Astrocyte of the cerebellum (primary cell): ENCODE measurements at regions not wholly inside any gene's neighbourhood (a gene's known extent, or its start where the extent isn't known, plus 50 kb on each side); places are given as distances from the start of the nearest gene placed in this dataset.
"Not testable (repeated sequence)": the region's sequence is repeated elsewhere in the genome, so short reads cannot be mapped to it uniquely, and the experiment has no call there.

Experiments used
- DNase-seq: peaks from one replicate; pipeline ENCODE4 v3.0.0-alpha.2; 2011; ENCODE audit warnings: low read depth
- H3K4me3 ChIP-seq: 2 replicates; pipeline ENCODE4 v1.5.1; 2011; ENCODE audit warnings: mild to moderate bottlenecking, low read depth, low read length, moderate library complexity
- CTCF ChIP-seq: IDR thresholded peaks from 2 replicates; pipeline ENCODE4 v1.5.1; 2012; ENCODE audit warnings: low read length, low read depth, moderate library complexity, mild to moderate bottlenecking; ENCODE audit errors: missing control alignments
- in situ Hi-C: cut with HindIII; loops from 2 replicates; pipeline ENCODE4 v1.10.0; 2017; ENCODE audit warnings: low sequenced_read_pairs

GRCh38 chr6:132025468-132025867 lies 74.3 kb upstream of the CCN2 start:
- in situ Hi-C loops, result no loop called here
- no peak for DNase-seq
- H3K4me3 ChIP-seq, result no peak overlapping the region
- TF ChIP-seq CTCF, result no peak

- TF ChIP-seq CTCF, result peak; percentile 16
- H3K4me3 ChIP-seq, result no peak overlapping the region
- in situ Hi-C loops, result no loop called here
- no peak for DNase-seq
Measured at GRCh38 chr6:132023490-132023889, 72.3 kb upstream of the CCN2 start.

GRCh38 chr6:132021552-132022375 lies 70.6 kb upstream of the CCN2 start:
- in situ Hi-C loops, result no loop called here
- no peak for TF ChIP-seq CTCF
- no peak overlapping the region for H3K4me3 ChIP-seq
- no peak for DNase-seq

- in situ Hi-C loops, H3K4me3 ChIP-seq, DNase-seq: not testable (repeated sequence)
Measured at GRCh38 chr6:132020918-132021317, 69.7 kb upstream of the CCN2 start.

GRCh38 chr6:132020138-132020581 lies 69.0 kb upstream of the CCN2 start:
- no peak for TF ChIP-seq CTCF
- no peak overlapping the region for H3K4me3 ChIP-seq
- in situ Hi-C loops, result no loop called here
- no peak for DNase-seq

- in situ Hi-C loops, result no loop called here
- no peak for DNase-seq
- no peak for TF ChIP-seq CTCF
- H3K4me3 ChIP-seq, result no peak overlapping the region
Measured at GRCh38 chr6:132019586-132019985, 68.4 kb upstream of the CCN2 start.

- DNase-seq, result no peak
- in situ Hi-C loops, result no loop called here
- H3K4me3 ChIP-seq, result no peak overlapping the region
- TF ChIP-seq CTCF, result no peak
Measured at GRCh38 chr6:132017942-132018341, 66.8 kb upstream of the CCN2 start.
